GM12892 (cell line): ENCODE measurements at regions not wholly inside any gene's neighbourhood (a gene's known extent, or its start where the extent isn't known, plus 50 kb on each side); places are given as distances from the start of the nearest gene placed in this dataset.

ENCODE experiments used
- POLR2A ChIP-seq: IDR thresholded peaks from 2 replicates; pipeline ENCODE4 v1.6.1; 2011; ENCODE audit warnings: low read depth, low read length, control low read depth
- POLR2AphosphoS5 ChIP-seq: IDR thresholded peaks from 2 replicates; pipeline ENCODE4 v1.6.1; 2011; ENCODE audit warnings: low read depth, low read length, control low read depth
- TAF1 ChIP-seq: IDR thresholded peaks from 2 replicates; pipeline ENCODE4 v1.6.1; 2011; ENCODE audit warnings: low read depth, mild to moderate bottlenecking, control low read depth, low read length, borderline replicate concordance

DNA sequence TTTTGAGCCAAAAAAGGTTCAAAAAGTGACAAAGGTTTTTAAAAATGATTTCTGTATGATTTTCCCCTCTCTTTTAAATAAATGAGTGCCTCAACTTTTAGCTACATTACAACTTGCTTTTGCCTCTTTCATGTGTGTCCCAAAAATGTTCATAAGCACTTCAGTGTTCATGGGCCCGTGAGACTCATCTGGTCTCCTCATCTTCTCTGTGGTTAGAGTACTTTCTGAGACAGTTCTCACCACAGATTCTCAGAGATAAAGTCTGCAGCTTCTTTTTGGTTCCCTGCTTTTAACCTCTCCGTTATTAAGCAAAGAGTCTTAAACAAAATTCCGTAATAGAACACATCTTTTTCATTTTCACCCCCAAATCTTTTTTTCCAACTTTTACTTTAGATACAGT lies 156.9 kb downstream of the DLEU7 start:
- TF ChIP-seq POLR2A: no peak
- TF ChIP-seq POLR2AphosphoS5: no peak
- TF ChIP-seq TAF1: no peak
